Upper lobe of left lung (tissue), 4 donors: ENCODE measurements at regions not wholly inside any gene's neighbourhood (a gene's known extent, or its start where the extent isn't known, plus 50 kb on each side); places are given as distances from the start of the nearest gene placed in this dataset.

Experiments
- CTCF ChIP-seq, 6 experiments: fragments of 450-650 bp in 4 of 6; fragments of 200-600 bp in 2 of 6; sonication (generic) in 2 of 6; IDR thresholded peaks; one replicate each; pipeline ENCODE4 v1.5.1; 2016 to 2019; ENCODE audit warnings: antibody characterized with exemption in 6 of 6
- EP300 ChIP-seq, 4 donors: sonication (generic); formaldehyde crosslinking; IDR thresholded peaks; one replicate each; pipeline ENCODE4 v1.5.1; 2017; ENCODE audit warnings: antibody characterized with exemption in 4 of 4, control low read depth in 2 of 4
- POLR2A ChIP-seq, 4 donors: fragments of 450-650 bp; IDR thresholded peaks; one replicate each; pipeline ENCODE4 v1.5.1; 2016 to 2017; ENCODE audit warnings: antibody characterized with exemption in 4 of 4, mild to moderate bottlenecking in 2 of 4

- no peak for TF ChIP-seq CTCF (IDR thresholded peaks at IDR 0.05)
- TF ChIP-seq POLR2A (IDR thresholded peaks at IDR 0.05): no peak
- TF ChIP-seq EP300 (IDR thresholded peaks at IDR 0.05): no peak
Observed at GRCh38 chr14:99069946-99070345, 202.1 kb downstream of the BCL11B start.
